Caco-2 (cell line): ENCODE measurements at regions not wholly inside any gene's neighbourhood (a gene's known extent, or its start where the extent isn't known, plus 50 kb on each side); places are given as distances from the start of the nearest gene placed in this dataset.

Experiments used
- BruUV-seq: library from RNA; stranded (reverse); fragments of 400-500 nt; replicated peaks from 2 replicates; lab custom pipeline; 2021; lab: Mats Ljungman, UMichigan
- CTCF ChIA-PET: fragments of 300-600 bp; sonication (Branson Sonifier 250); formaldehyde crosslinking; loops from one replicate; lab custom pipeline; 2022; ENCODE audit warnings: antibody characterized with exemption; lab: Charles Lee
- POLR2A ChIA-PET: fragments of 300-600 bp; sonication (Branson Sonifier 250); formaldehyde crosslinking; loops from one replicate; lab custom pipeline; 2022; ENCODE audit warnings: antibody characterized with exemption; lab: Charles Lee
- DNase-seq, 2 experiments: peaks; one replicate each; pipeline versions ENCODE4 v3.0.0 to v3.0.0-alpha.2; 2020 to 2022
- H3K27me3 ChIP-seq: replicated peaks from 2 replicates; pipeline ENCODE4 v1.6.0; 2011; ENCODE audit warnings: low read length; ENCODE audit not compliant: control insufficient read depth, insufficient read depth
- H3K36me3 ChIP-seq: 2 replicates; pipeline ENCODE4 v1.5.1; 2011; ENCODE audit warnings: low read length; ENCODE audit not compliant: control insufficient read depth, insufficient read depth
- H3K4me1 ChIP-seq: fragments of 250-450 bp; sonication (Bioruptor Pico); 2 replicates; pipeline ENCODE4 v1.5.1; 2020; ENCODE audit warnings: mild to moderate bottlenecking
- H3K4me3 ChIP-seq: 2 replicates; pipeline ENCODE4 v1.5.1; 2011; ENCODE audit warnings: low read depth, mild to moderate bottlenecking, control low read depth, low read length
- H3K9me3 ChIP-seq: fragments of 250-450 bp; sonication (Bioruptor Pico); 2 replicates; pipeline ENCODE4 v1.5.1; 2020; ENCODE audit warnings: mild to moderate bottlenecking, moderate library complexity
- H3K27ac Mint-ChIP-seq: one replicate; pipeline ENCODE4 v1.8.0; 2022; ENCODE audit warnings: mixed read lengths; ENCODE audit not compliant: unreplicated experiment
- H3K27me3 Mint-ChIP-seq: one replicate; pipeline ENCODE4 v1.8.0; 2022; ENCODE audit warnings: mixed read lengths; ENCODE audit not compliant: insufficient read depth, unreplicated experiment
- H3K36me3 Mint-ChIP-seq: one replicate; pipeline ENCODE4 v1.8.0; 2022; ENCODE audit warnings: mild to moderate bottlenecking, mixed read lengths; ENCODE audit not compliant: insufficient read depth, unreplicated experiment
- H3K4me1 Mint-ChIP-seq: one replicate; pipeline ENCODE4 v1.8.0; 2022; ENCODE audit warnings: low read depth, mixed read lengths; ENCODE audit not compliant: unreplicated experiment
- H3K4me3 Mint-ChIP-seq: one replicate; pipeline ENCODE4 v1.8.0; 2022; ENCODE audit warnings: mild to moderate bottlenecking, moderate library complexity, mixed read lengths; ENCODE audit not compliant: unreplicated experiment
- H3K9me3 Mint-ChIP-seq: one replicate; pipeline ENCODE4 v1.8.0; 2022; ENCODE audit warnings: mixed read lengths; ENCODE audit not compliant: unreplicated experiment
- CTCF ChIP-seq, 2 experiments: fragments of 200-600 bp in 1 of 2; IDR thresholded peaks; 1 replicate in 1 of 2; 2 replicates in 1 of 2; pipeline versions ENCODE4 v1.5.1 to v1.8.0; 2011 to 2022; ENCODE audit warnings: antibody characterized with exemption in 1 of 2, control low read depth in 1 of 2, inconsistent platforms in 1 of 2, low read depth in 1 of 2, low read length in 1 of 2, mild to moderate bottlenecking in 1 of 2, moderate library complexity in 1 of 2; ENCODE audit not compliant: insufficient read depth in 1 of 2, severe bottlenecking in 1 of 2, unreplicated experiment in 1 of 2
- intact Hi-C: fragments of 100-400 bp; cut with micrococcal nuclease; formaldehyde crosslinking; loops from one replicate; pipeline ENCODE4 v1.10.0; 2022; ENCODE audit not compliant: unreplicated experiment

- Mint-ChIP-seq H3K4me3 (no peak overlapping the region), H3K36me3 (no peaks in the 10 kb centered on the region), H3K27ac (no peak overlapping the region), H3K9me3 (no peaks in the 10 kb centered on the region), H3K27me3 (no peaks in the 10 kb centered on the region), H3K4me1 (no peaks in the 10 kb centered on the region)
- TF ChIP-seq CTCF (IDR thresholded peaks at IDR 0.05; ENCODE audit: insufficient read depth in 1 of 2, low read depth in 1 of 2, low read length in 1 of 2, severe bottlenecking in 1 of 2, unreplicated experiment in 1 of 2): no peak
- H3K36me3 ChIP-seq: no peaks in the 10 kb centered on the region
- POLR2A ChIA-PET: no interaction called here
- no peaks in the 10 kb centered on the region for H3K9me3 ChIP-seq
- no TSS peak for BruUV-seq
- intact Hi-C loops: no loop called here
- H3K4me3 ChIP-seq: no peak overlapping the region
- DNase-seq: no peak
- H3K27me3 ChIP-seq: no peaks in the 10 kb centered on the region
- H3K4me1 ChIP-seq: no peaks in the 10 kb centered on the region; the same call in 1 of the 2 replicates
- CTCF ChIA-PET: no interaction called here
Observed at GRCh38 chr6:55670850-55671413, 91.9 kb upstream of the HMGCLL1 start.

- no TSS peak for BruUV-seq
- no peak for DNase-seq
- no peaks in the 10 kb centered on the region for H3K27me3 ChIP-seq
- POLR2A ChIA-PET: no interaction called here
- intact Hi-C loops: no loop called here
- no peaks in the 10 kb centered on the region for H3K9me3 Mint-ChIP-seq
- no peak overlapping the region for H3K4me3 ChIP-seq
- no peaks in the 10 kb centered on the region for H3K9me3 ChIP-seq
- H3K4me3 Mint-ChIP-seq: no peak overlapping the region
- H3K4me1 Mint-ChIP-seq: no peaks in the 10 kb centered on the region
- no peaks in the 10 kb centered on the region for H3K27me3 Mint-ChIP-seq
- CTCF ChIA-PET: no interaction called here
- TF ChIP-seq CTCF (IDR thresholded peaks at IDR 0.05; ENCODE audit: insufficient read depth in 1 of 2, low read depth in 1 of 2, low read length in 1 of 2, severe bottlenecking in 1 of 2, unreplicated experiment in 1 of 2): no peak
- no peak overlapping the region for H3K27ac Mint-ChIP-seq
- H3K4me1 ChIP-seq: no peaks in the 10 kb centered on the region; the same call in 1 of the 2 replicates
- H3K36me3 Mint-ChIP-seq: no peaks in the 10 kb centered on the region
- no peaks in the 10 kb centered on the region for H3K36me3 ChIP-seq
Observed at GRCh38 chr6:55669028-55669427, 90.0 kb upstream of the HMGCLL1 start.

GRCh38 chr6:55668591-55668990 lies 89.6 kb upstream of the HMGCLL1 start:
- Mint-ChIP-seq H3K4me3 (no peak overlapping the region), H3K27ac (no peak overlapping the region), H3K4me1 (no peaks in the 10 kb centered on the region), H3K27me3 (no peaks in the 10 kb centered on the region), H3K9me3 (no peaks in the 10 kb centered on the region), H3K36me3 (no peaks in the 10 kb centered on the region)
- no TSS peak for BruUV-seq
- DNase-seq: no peak
- intact Hi-C loops: no loop called here
- TF ChIP-seq CTCF (IDR thresholded peaks at IDR 0.05; ENCODE audit: insufficient read depth in 1 of 2, low read depth in 1 of 2, low read length in 1 of 2, severe bottlenecking in 1 of 2, unreplicated experiment in 1 of 2): no peak
- CTCF ChIA-PET: no interaction called here
- Histone ChIP-seq H3K4me3 (no peak overlapping the region), H3K9me3 (no peaks in the 10 kb centered on the region), H3K27me3 (no peaks in the 10 kb centered on the region), H3K36me3 (no peaks in the 10 kb centered on the region), H3K4me1 (no peaks in the 10 kb centered on the region; the same call in 1 of the 2 replicates)
- POLR2A ChIA-PET: no interaction called here
